H9 (cell line): ENCODE measurements at regions not wholly inside any gene's neighbourhood (a gene's known extent, or its start where the extent isn't known, plus 50 kb on each side); places are given as distances from the start of the nearest gene placed in this dataset.

Source experiments
- DNase-seq: peaks from one replicate; pipeline ENCODE4 v3.0.0-alpha.2; 2017
- H2AFZ ChIP-seq: one replicate; pipeline ENCODE4 v1.6.1; 2013; ENCODE audit warnings: mild to moderate bottlenecking, low read length, control low read depth, moderate library complexity
- H2AK5ac ChIP-seq: 2 replicates; pipeline ENCODE4 v1.6.1; 2013; ENCODE audit warnings: low read length, control low read depth, mixed read lengths; ENCODE audit not compliant: insufficient read length
- H2BK120ac ChIP-seq: one replicate; pipeline ENCODE4 v1.6.1; 2013; ENCODE audit warnings: low read depth, mild to moderate bottlenecking, low read length, control low read depth, inconsistent platforms; ENCODE audit not compliant: poor library complexity, severe bottlenecking
- H2BK12ac ChIP-seq: 2 replicates; pipeline ENCODE4 v1.6.1; 2013; ENCODE audit warnings: low read length, control low read depth, mixed read lengths, low read depth; ENCODE audit not compliant: insufficient read length
- H2BK15ac ChIP-seq: 2 replicates; pipeline ENCODE4 v1.6.1; 2013; ENCODE audit warnings: low read depth, low read length, control low read depth
- H2BK20ac ChIP-seq: one replicate; pipeline ENCODE4 v1.6.1; 2013; ENCODE audit warnings: low read depth, mild to moderate bottlenecking, low read length, control low read depth, inconsistent platforms; ENCODE audit not compliant: poor library complexity, severe bottlenecking
- H2BK5ac ChIP-seq: 2 replicates; pipeline ENCODE4 v1.6.1; 2013; ENCODE audit warnings: low read length, control low read depth, mixed read lengths; ENCODE audit not compliant: insufficient read length
- H3K14ac ChIP-seq: 2 replicates; pipeline ENCODE4 v1.6.1; 2013; ENCODE audit warnings: low read length, control low read depth; ENCODE audit not compliant: insufficient read depth
- H3K18ac ChIP-seq: 2 replicates; pipeline ENCODE4 v1.6.1; 2013; ENCODE audit warnings: low read depth, mild to moderate bottlenecking, mixed read lengths, low read length, control low read depth; ENCODE audit not compliant: insufficient read length
- H3K23ac ChIP-seq: 2 replicates; pipeline ENCODE4 v1.6.1; 2013; ENCODE audit warnings: low read length, control low read depth, mixed read lengths, low read depth; ENCODE audit not compliant: insufficient read length
- H3K23me2 ChIP-seq: 2 replicates; pipeline ENCODE4 v1.6.1; 2013; ENCODE audit warnings: low read depth, mild to moderate bottlenecking, mixed read lengths, low read length, control low read depth; ENCODE audit not compliant: insufficient read length, poor library complexity, severe bottlenecking
- H3K27ac ChIP-seq: 2 replicates; pipeline ENCODE4 v1.5.1; 2013; ENCODE audit warnings: low read length, control low read depth, mixed read lengths, low read depth; ENCODE audit not compliant: insufficient read length
- H3K27me3 ChIP-seq: 2 replicates; pipeline ENCODE4 v1.6.1; 2013; ENCODE audit warnings: low read length, control low read depth, inconsistent platforms; ENCODE audit not compliant: insufficient read depth
- H3K4ac ChIP-seq: 2 replicates; pipeline ENCODE4 v1.6.1; 2013; ENCODE audit warnings: low read depth, mild to moderate bottlenecking, control low read depth, inconsistent platforms, low read length, moderate library complexity
- H3K4me1 ChIP-seq: 2 replicates; pipeline ENCODE4 v1.6.1; 2013; ENCODE audit warnings: low read length, control low read depth, inconsistent platforms; ENCODE audit not compliant: insufficient read depth
- H3K4me2 ChIP-seq: 2 replicates; pipeline ENCODE4 v1.6.1; 2013; ENCODE audit warnings: low read length, control low read depth, mixed read lengths; ENCODE audit not compliant: insufficient read length, insufficient read depth
- H3K56ac ChIP-seq: 2 replicates; pipeline ENCODE4 v1.6.1; 2013; ENCODE audit warnings: low read depth, mild to moderate bottlenecking, mixed read lengths, low read length, control low read depth; ENCODE audit not compliant: insufficient read length
- H3K79me1 ChIP-seq: 2 replicates; pipeline ENCODE4 v1.6.1; 2013; ENCODE audit warnings: low read depth, mild to moderate bottlenecking, moderate library complexity, low read length, control low read depth, inconsistent platforms; ENCODE audit not compliant: insufficient read depth, poor library complexity, severe bottlenecking
- H3K79me2 ChIP-seq: 2 replicates; pipeline ENCODE4 v1.6.1; 2013; ENCODE audit warnings: low read length, control low read depth, inconsistent platforms; ENCODE audit not compliant: insufficient read depth
- H3K9ac ChIP-seq: 2 replicates; pipeline ENCODE4 v1.6.1; 2013; ENCODE audit warnings: low read length, control low read depth, mixed read lengths; ENCODE audit not compliant: insufficient read length; ENCODE audit errors: extremely low read depth
- H3K9me3 ChIP-seq: one replicate; pipeline ENCODE4 v1.6.1; 2013; ENCODE audit warnings: low read depth, low read length, inconsistent platforms; ENCODE audit not compliant: control insufficient read depth
- H3T11ph ChIP-seq: one replicate; pipeline ENCODE4 v1.6.1; 2013; ENCODE audit warnings: mild to moderate bottlenecking, low read length, control low read depth, inconsistent platforms
- H4K20me1 ChIP-seq: one replicate; pipeline ENCODE4 v1.6.1; 2013; ENCODE audit not compliant: control insufficient read depth, insufficient read length, insufficient read depth
- H4K5ac ChIP-seq: 2 replicates; pipeline ENCODE4 v1.6.1; 2013; ENCODE audit warnings: low read depth, mild to moderate bottlenecking, mixed read lengths, low read length, control low read depth; ENCODE audit not compliant: insufficient read length
- H4K8ac ChIP-seq: replicated peaks from 2 replicates; pipeline ENCODE4 v1.6.1; 2013; ENCODE audit warnings: low read length, control low read depth, mixed read lengths, low read depth; ENCODE audit not compliant: insufficient read length
- H4K91ac ChIP-seq: 2 replicates; pipeline ENCODE4 v1.6.1; 2013; ENCODE audit warnings: low read depth, mild to moderate bottlenecking, moderate library complexity, mixed read lengths, low read length, control low read depth; ENCODE audit not compliant: insufficient read length
- H3K27ac Mint-ChIP-seq, 3 experiments: 2 replicates in 2 of 3; 3 replicates in 1 of 3; pipeline ENCODE4 v1.8.0; 2020 to 2021; ENCODE audit warnings: mixed read lengths in 3 of 3, mild to moderate bottlenecking in 1 of 3, moderate library complexity in 1 of 3
- H3K27me3 Mint-ChIP-seq: 2 replicates; pipeline ENCODE4 v1.8.0; 2021; ENCODE audit warnings: low read depth, mild to moderate bottlenecking, moderate library complexity, mixed read lengths
- H3K36me3 Mint-ChIP-seq, 3 experiments: 2 replicates in 2 of 3; 3 replicates in 1 of 3; pipeline ENCODE4 v1.8.0; 2020 to 2021; ENCODE audit warnings: low read depth in 3 of 3, mixed read lengths in 3 of 3; ENCODE audit not compliant: insufficient read depth in 1 of 3
- H3K4me1 Mint-ChIP-seq, 2 experiments: 2 replicates each; pipeline ENCODE4 v1.8.0; 2020; ENCODE audit warnings: mixed read lengths in 2 of 2
- H3K4me3 Mint-ChIP-seq, 2 experiments: 2 replicates in 1 of 2; 3 replicates in 1 of 2; pipeline ENCODE4 v1.8.0; 2020 to 2021; ENCODE audit warnings: mild to moderate bottlenecking in 2 of 2, mixed read lengths in 2 of 2, moderate library complexity in 1 of 2
- H3K9me3 Mint-ChIP-seq, 2 experiments: 2 replicates in 1 of 2; 3 replicates in 1 of 2; pipeline ENCODE4 v1.8.0; 2020; ENCODE audit warnings: mild to moderate bottlenecking in 2 of 2, mixed read lengths in 2 of 2, moderate library complexity in 1 of 2
- WGBS: extraction: QIAGEN DNeasy Blood & Tissue Kit; methylation state at CpG from one replicate; pipeline ENCODE4 v1.1.7; 2013; ENCODE audit warnings: missing lambda C conversion rate, low lambda C conversion rate, mixed read lengths; ENCODE audit not compliant: insufficient read length; ENCODE audit errors: extremely low coverage; 5-methylcytosine and 5-hydroxymethylcytosine counted together
- TF ChIP-seq, protein P1 (sequence below): fragments of 200-600 bp; sonication (generic); conservative IDR thresholded peaks from 3 replicates; pipeline ENCODE4 v1.8.0; 2021; ENCODE audit warnings: antibody characterized with exemption, mild to moderate bottlenecking

DNA sequence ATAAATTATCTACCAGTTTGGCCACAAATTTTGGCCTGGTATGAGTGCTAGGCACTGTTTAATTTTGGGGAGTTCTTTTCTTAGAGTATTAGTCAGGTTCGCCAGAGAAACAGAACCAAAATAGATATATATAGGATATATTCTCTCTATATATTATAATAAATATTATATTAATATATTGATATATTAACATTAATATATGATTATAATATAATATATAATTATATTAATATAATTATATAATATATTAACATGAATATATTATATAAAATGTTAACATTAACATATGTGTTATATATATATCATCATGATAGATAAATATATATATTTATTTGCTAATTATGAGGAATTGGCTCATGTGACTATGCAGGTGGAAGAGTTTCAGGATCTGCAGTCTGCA lies 137.8 kb upstream of the CHRNA7 start:
- Histone ChIP-seq H3K4me2 (no peak overlapping the region), H3K9me3 (no peaks in the 10 kb centered on the region), H2BK15ac (no peak overlapping the region), H2BK20ac (no peak overlapping the region), H3K9ac (no peak overlapping the region), H3K4me1 (no peaks in the 10 kb centered on the region), H2BK12ac (no peak overlapping the region), H3K18ac (no peak overlapping the region), H2BK120ac (no peak overlapping the region), H4K91ac (no peak overlapping the region), H3K23me2 (no peaks in the 10 kb centered on the region), H3K27ac (no peak overlapping the region), H3K14ac (no peak overlapping the region), H2BK5ac (no peak overlapping the region), H3K56ac (no peak overlapping the region), H3K79me2 (no peaks in the 10 kb centered on the region), H3K4ac (no peak overlapping the region), H4K20me1 (no peaks in the 10 kb centered on the region), H4K5ac (no peak overlapping the region), H4K8ac (no peak overlapping the region), H3K79me1 (no peaks in the 10 kb centered on the region), H2AK5ac (no peak overlapping the region), H2AFZ (no peak overlapping the region), H3T11ph (no peak overlapping the region), H3K23ac (no peak overlapping the region), H3K27me3 (no peaks in the 10 kb centered on the region)
- Mint-ChIP-seq H3K27me3 (peaks cover 2% of the 10 kb centered on the region; the same call in 1 of the 2 replicates), H3K9me3 (peaks cover 2 to 3% of the 10 kb centered on the region in 2 experiments; a peak in 3 of 5 replicates), H3K4me3 (no peak overlapping the region), H3K4me1 (0 out of 4 replicates have a peak, but pooled peaks cover 0 to 2% of the 10 kb centered on the region in 2 experiments), H3K27ac (no peak overlapping the region), H3K36me3 (no peaks in the 10 kb centered on the region)
- no peak for DNase-seq
- no CpG with 5 or more reads among the region's 1 CpG for WGBS
- TF ChIP-seq, protein P1, sequence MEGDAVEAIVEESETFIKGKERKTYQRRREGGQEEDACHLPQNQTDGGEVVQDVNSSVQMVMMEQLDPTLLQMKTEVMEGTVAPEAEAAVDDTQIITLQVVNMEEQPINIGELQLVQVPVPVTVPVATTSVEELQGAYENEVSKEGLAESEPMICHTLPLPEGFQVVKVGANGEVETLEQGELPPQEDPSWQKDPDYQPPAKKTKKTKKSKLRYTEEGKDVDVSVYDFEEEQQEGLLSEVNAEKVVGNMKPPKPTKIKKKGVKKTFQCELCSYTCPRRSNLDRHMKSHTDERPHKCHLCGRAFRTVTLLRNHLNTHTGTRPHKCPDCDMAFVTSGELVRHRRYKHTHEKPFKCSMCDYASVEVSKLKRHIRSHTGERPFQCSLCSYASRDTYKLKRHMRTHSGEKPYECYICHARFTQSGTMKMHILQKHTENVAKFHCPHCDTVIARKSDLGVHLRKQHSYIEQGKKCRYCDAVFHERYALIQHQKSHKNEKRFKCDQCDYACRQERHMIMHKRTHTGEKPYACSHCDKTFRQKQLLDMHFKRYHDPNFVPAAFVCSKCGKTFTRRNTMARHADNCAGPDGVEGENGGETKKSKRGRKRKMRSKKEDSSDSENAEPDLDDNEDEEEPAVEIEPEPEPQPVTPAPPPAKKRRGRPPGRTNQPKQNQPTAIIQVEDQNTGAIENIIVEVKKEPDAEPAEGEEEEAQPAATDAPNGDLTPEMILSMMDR: no peak
